ENCODE measurements at regions not wholly inside any gene's neighbourhood (a gene's known extent, or its start where the extent isn't known, plus 50 kb on each side); places are given as distances from the start of the nearest gene placed in this dataset.

- H3K36me3 ChIP-seq (replicated peaks; ENCODE audit: insufficient read depth, low read length), result no peaks in the 10 kb centered on the region
- no peak overlapping the region for H2AFZ ChIP-seq (ENCODE audit: low read length)
- H3K9ac ChIP-seq (ENCODE audit: low read length), result no peak overlapping the region
- no peak for DNase-seq
- H3K9me3 ChIP-seq (replicated peaks; ENCODE audit: insufficient read depth, low read length), result no peaks in the 10 kb centered on the region
- H3K27me3 ChIP-seq (replicated peaks; ENCODE audit: insufficient read depth, low read length), result no peaks in the 10 kb centered on the region
- no peaks in the 10 kb centered on the region for H3F3A ChIP-seq (ENCODE audit: insufficient read depth, low read length)
- H4K20me1 ChIP-seq (ENCODE audit: insufficient read depth, low read length), result no peaks in the 10 kb centered on the region
- H3K9me2 ChIP-seq (replicated peaks; ENCODE audit: insufficient read depth, low read length), result no peaks in the 10 kb centered on the region
- H3K4me2 ChIP-seq (ENCODE audit: low read depth, low read length), result no peak overlapping the region
- H3K27ac ChIP-seq (ENCODE audit: low read length), result no peak overlapping the region
- H3K4me1 ChIP-seq (ENCODE audit: low read length), result no peaks in the 10 kb centered on the region
- H3K79me2 ChIP-seq (ENCODE audit: low read length), result no peaks in the 10 kb centered on the region
- no peak for TF ChIP-seq CTCF (IDR thresholded peaks at IDR 0.05; ENCODE audit: low read length)
- no peak for TF ChIP-seq EZH2phosphoT487 (IDR thresholded peaks at IDR 0.05; ENCODE audit: low read length)
- TF ChIP-seq EZH2 (optimal IDR thresholded peaks at IDR 0.05; ENCODE audit: low read depth, low read length), result no peak
- H3K4me3 ChIP-seq (ENCODE audit: low read length), result no peak overlapping the region
Measured at GRCh38 chr12:68402422-68402821, 70.3 kb upstream of the MDM1 start.

- TF ChIP-seq CTCF (IDR thresholded peaks at IDR 0.05; ENCODE audit: low read length), result no peak
- TF ChIP-seq EZH2phosphoT487 (IDR thresholded peaks at IDR 0.05; ENCODE audit: low read length), result no peak
- no peak for TF ChIP-seq EZH2 (optimal IDR thresholded peaks at IDR 0.05; ENCODE audit: low read depth, low read length)
- no peaks in the 10 kb centered on the region for H3K79me2 ChIP-seq (ENCODE audit: low read length)
- no peaks in the 10 kb centered on the region for H3K9me2 ChIP-seq (replicated peaks; ENCODE audit: insufficient read depth, low read length)
- no peak overlapping the region for H2AFZ ChIP-seq (ENCODE audit: low read length)
- H3K4me2 ChIP-seq (ENCODE audit: low read depth, low read length), result no peak overlapping the region
- H4K20me1 ChIP-seq (ENCODE audit: insufficient read depth, low read length), result no peaks in the 10 kb centered on the region
- H3K36me3 ChIP-seq (replicated peaks; ENCODE audit: insufficient read depth, low read length), result no peaks in the 10 kb centered on the region
- H3K27me3 ChIP-seq (replicated peaks; ENCODE audit: insufficient read depth, low read length), result no peaks in the 10 kb centered on the region
- no peaks in the 10 kb centered on the region for H3F3A ChIP-seq (ENCODE audit: insufficient read depth, low read length)
- no peak overlapping the region for H3K27ac ChIP-seq (ENCODE audit: low read length)
- no peaks in the 10 kb centered on the region for H3K4me1 ChIP-seq (ENCODE audit: low read length)
- no peak overlapping the region for H3K4me3 ChIP-seq (ENCODE audit: low read length)
- no peak for DNase-seq
- no peak overlapping the region for H3K9ac ChIP-seq (ENCODE audit: low read length)
- H3K9me3 ChIP-seq (replicated peaks; ENCODE audit: insufficient read depth, low read length), result no peaks in the 10 kb centered on the region
Measured at GRCh38 chr12:68403296-68403695, 71.1 kb upstream of the MDM1 start.

- H4K20me1 ChIP-seq (ENCODE audit: insufficient read depth, low read length), result no peaks in the 10 kb centered on the region
- H3K9ac ChIP-seq (ENCODE audit: low read length), result no peak overlapping the region
- no peaks in the 10 kb centered on the region for H3K9me2 ChIP-seq (replicated peaks; ENCODE audit: insufficient read depth, low read length)
- TF ChIP-seq CTCF (IDR thresholded peaks at IDR 0.05; ENCODE audit: low read length) (no peak), EZH2phosphoT487 (IDR thresholded peaks at IDR 0.05; ENCODE audit: low read length) (no peak), EZH2 (optimal IDR thresholded peaks at IDR 0.05; ENCODE audit: low read depth, low read length) (no peak)
- DNase-seq, result no peak
- no peak overlapping the region for H2AFZ ChIP-seq (ENCODE audit: low read length)
- H3K27me3 ChIP-seq (replicated peaks; ENCODE audit: insufficient read depth, low read length), result no peaks in the 10 kb centered on the region
- no peak overlapping the region for H3K4me3 ChIP-seq (ENCODE audit: low read length)
- H3K9me3 ChIP-seq (replicated peaks; ENCODE audit: insufficient read depth, low read length), result no peaks in the 10 kb centered on the region
- H3K27ac ChIP-seq (ENCODE audit: low read length), result no peak overlapping the region
- H3F3A ChIP-seq (ENCODE audit: insufficient read depth, low read length), result no peaks in the 10 kb centered on the region
- no peak overlapping the region for H3K4me2 ChIP-seq (ENCODE audit: low read depth, low read length)
- no peaks in the 10 kb centered on the region for H3K4me1 ChIP-seq (ENCODE audit: low read length)
- no peaks in the 10 kb centered on the region for H3K36me3 ChIP-seq (replicated peaks; ENCODE audit: insufficient read depth, low read length)
- no peaks in the 10 kb centered on the region for H3K79me2 ChIP-seq (ENCODE audit: low read length)
Measured at GRCh38 chr12:68403711-68404110, 71.5 kb upstream of the MDM1 start.

Data from MM.1S (cell line).